HG03460 (cell line): ENCODE measurements at regions not wholly inside any gene's neighbourhood (a gene's known extent, or its start where the extent isn't known, plus 50 kb on each side); places are given as distances from the start of the nearest gene placed in this dataset.
"Not testable (repeated sequence)": the region's sequence is repeated elsewhere in the genome, so short reads cannot be mapped to it uniquely, and the experiment has no call there.

Experiments used
- ATAC-seq: cut with Tn5 transposase; IDR thresholded peaks from one replicate; pipeline ENCODE4 v1.9.1; 2021; ENCODE audit not compliant: unreplicated experiment

GRCh38 chr2:185374878-185375277, 363.7 kb upstream of the FSIP2 start:
- no peak for ATAC-seq

- no peak for ATAC-seq
These were observed 362.9 kb upstream of the FSIP2 start for GRCh38 chr2:185375731-185376130.

GRCh38 chr2:185381631-185382030, 357.0 kb upstream of the FSIP2 start:
- no peak for ATAC-seq

GRCh38 chr2:185384822-185385560, 353.6 kb upstream of the FSIP2 start:
- no peak for ATAC-seq

- ATAC-seq: no peak
These were observed 350.4 kb upstream of the FSIP2 start for GRCh38 chr2:185388226-185388625.

- ATAC-seq: no peak
These were observed 347.1 kb upstream of the FSIP2 start for GRCh38 chr2:185391543-185391942.

GRCh38 chr2:185393091-185393490, 345.5 kb upstream of the FSIP2 start:
- ATAC-seq: no peak

GRCh38 chr2:185402474-185402873, 336.1 kb upstream of the FSIP2 start:
- ATAC-seq: no peak

GRCh38 chr2:185404578-185404977, 334.0 kb upstream of the FSIP2 start:
- ATAC-seq: no peak

GRCh38 chr2:185417111-185417510, 321.5 kb upstream of the FSIP2 start:
- ATAC-seq: no peak

GRCh38 chr2:185417688-185418087, 320.9 kb upstream of the FSIP2 start:
- ATAC-seq: no peak

- not testable (repeated sequence) for ATAC-seq
These were observed 313.5 kb upstream of the FSIP2 start for GRCh38 chr2:185424958-185425629.

- no peak for ATAC-seq
These were observed 310.6 kb upstream of the FSIP2 start for GRCh38 chr2:185428000-185428399.

- ATAC-seq: no peak
These were observed 304.8 kb upstream of the FSIP2 start for GRCh38 chr2:185433824-185434223.

- ATAC-seq: no peak
These were observed 301.7 kb upstream of the FSIP2 start for GRCh38 chr2:185436787-185437372.

- no peak for ATAC-seq
These were observed 297.1 kb upstream of the FSIP2 start for GRCh38 chr2:185441486-185442005.

- no peak for ATAC-seq
These were observed 282.1 kb upstream of the FSIP2 start for GRCh38 chr2:185456517-185456916.

GRCh38 chr2:185463481-185463880, 275.1 kb upstream of the FSIP2 start:
- ATAC-seq: no peak

GRCh38 chr2:185466915-185467314, 271.7 kb upstream of the FSIP2 start:
- ATAC-seq: no peak

- no peak for ATAC-seq
These were observed 267.2 kb upstream of the FSIP2 start for GRCh38 chr2:185471441-185471840.

GRCh38 chr2:185472574-185472973, 266.0 kb upstream of the FSIP2 start:
- ATAC-seq: no peak

- no peak for ATAC-seq
These were observed 264.8 kb upstream of the FSIP2 start for GRCh38 chr2:185473838-185474237.
